HCT116 (cell line): ENCODE measurements at regions not wholly inside any gene's neighbourhood (a gene's known extent, or its start where the extent isn't known, plus 50 kb on each side); places are given as distances from the start of the nearest gene placed in this dataset.

ENCODE experiments used
- ATAC-seq: fragments of 200-7000 bp; cut with Tn5 transposase; 2 replicates; pipeline ENCODE4 v1.9.1; 2020; ENCODE audit warnings: mild to moderate bottlenecking, moderate library complexity
- BruUV-seq: library from RNA; stranded (reverse); fragments of 400-500 nt; replicated peaks from 2 replicates; lab custom pipeline; 2021; lab: Mats Ljungman, UMichigan
- CTCF ChIA-PET: fragments of 300-600 bp; sonication (Branson Sonifier 250); formaldehyde crosslinking; loops from one replicate; lab custom pipeline; 2021; ENCODE audit warnings: antibody characterized with exemption; lab: Charles Lee
- POLR2A ChIA-PET: fragments of 300-600, 350-600 bp; sonication (Branson Sonifier 250); formaldehyde crosslinking; loops from one replicate; lab custom pipeline; 2021; ENCODE audit warnings: antibody characterized with exemption; lab: Charles Lee
- RAD21 ChIA-PET, 2 experiments: fragments of 300-600 bp; sonication (Branson Sonifier 250); formaldehyde crosslinking; loops; one replicate each; lab custom pipeline; 2023; ENCODE audit warnings: low total read pairs in 2 of 2; ENCODE audit not compliant: uncharacterized antibody in 2 of 2, unreplicated experiment in 2 of 2, low non-redundant PET in 1 of 2; lab: Charles Lee
- DNase-seq: peaks from one replicate; pipeline ENCODE4 v3.0.0-alpha.2; 2010; ENCODE audit warnings: low read depth, low spot score
- H2AFZ ChIP-seq: fragments of 200-600 bp; shearing (Covaris generic), sonication (generic); 2 replicates; pipeline ENCODE4 v1.6.1; 2017; ENCODE audit warnings: low read depth, mixed run types, mixed read lengths, antibody characterized with exemption, low read length; ENCODE audit not compliant: poor library complexity, severe bottlenecking
- H3K27ac ChIP-seq: 2 replicates; pipeline ENCODE4 v1.5.1; 2012; ENCODE audit warnings: low read depth, low read length
- H3K27me3 ChIP-seq: fragments of 200-600 bp; sonication (generic); 2 replicates; pipeline ENCODE4 v1.6.1; 2016; ENCODE audit warnings: mixed run types, low read length, mixed read lengths; ENCODE audit not compliant: insufficient read depth
- H3K36me3 ChIP-seq, 2 experiments: fragments of 200-500 bp in 1 of 2; fragments of 200-600 bp in 1 of 2; sonication (Bioruptor generic) in 1 of 2; sonication (generic) in 1 of 2; 2 replicates each; pipeline versions ENCODE4 v1.5.1 to v1.6.1; 2014 to 2016; ENCODE audit warnings: low read length in 2 of 2, inconsistent platforms in 1 of 2, mixed read lengths in 1 of 2, mixed run types in 1 of 2; ENCODE audit not compliant: insufficient read depth in 2 of 2, control insufficient read depth in 1 of 2
- H3K4me1 ChIP-seq, 2 experiments: fragments of 200-600 bp in 1 of 2; sonication (generic) in 1 of 2; 2 replicates each; pipeline versions ENCODE4 v1.5.1 to v1.6.1; 2012 to 2017; ENCODE audit warnings: low read length in 2 of 2, inconsistent platforms in 1 of 2, mild to moderate bottlenecking in 1 of 2, mixed read lengths in 1 of 2, mixed run types in 1 of 2, moderate library complexity in 1 of 2; ENCODE audit not compliant: insufficient read depth in 2 of 2, control insufficient read depth in 1 of 2
- H3K4me2 ChIP-seq: fragments of 200-600 bp; sonication (generic); 2 replicates; pipeline ENCODE4 v1.6.1; 2017; ENCODE audit warnings: mixed run types, low read length, mixed read lengths
- H3K4me3 ChIP-seq, 2 experiments: fragments of 200-600 bp in 1 of 2; sonication (generic) in 1 of 2; replicated peaks in 1 of 2; 2 replicates each; pipeline ENCODE4 v1.5.1; 2011 to 2016; ENCODE audit warnings: low read length in 2 of 2, control low read depth in 1 of 2, low read depth in 1 of 2, mild to moderate bottlenecking in 1 of 2, mixed read lengths in 1 of 2, mixed run types in 1 of 2
- H3K79me2 ChIP-seq: fragments of 200-600 bp; sonication (generic); 2 replicates; pipeline ENCODE4 v1.6.1; 2017; ENCODE audit warnings: mild to moderate bottlenecking, mixed run types, low read length, moderate library complexity, mixed read lengths; ENCODE audit not compliant: insufficient read depth
- H3K9ac ChIP-seq: fragments of 200-600 bp; sonication (generic); 2 replicates; pipeline ENCODE4 v1.6.1; 2016; ENCODE audit warnings: low read length, mixed read lengths
- H3K9me2 ChIP-seq: fragments of 200-600 bp; sonication (generic), shearing (Covaris generic); 2 replicates; pipeline ENCODE4 v1.6.1; 2017; ENCODE audit warnings: mixed run types, mild to moderate bottlenecking, moderate library complexity; ENCODE audit not compliant: insufficient read depth
- H3K9me3 ChIP-seq, 2 experiments: fragments of 200-500 bp in 1 of 2; fragments of 200-600 bp in 1 of 2; sonication (Bioruptor generic) in 1 of 2; sonication (generic) in 1 of 2; 2 replicates each; pipeline ENCODE4 v1.6.1; 2014 to 2017; ENCODE audit warnings: low read length in 2 of 2, mixed read lengths in 2 of 2, inconsistent platforms in 1 of 2, low read depth in 1 of 2, mild to moderate bottlenecking in 1 of 2, mixed run types in 1 of 2, moderate library complexity in 1 of 2; ENCODE audit not compliant: control insufficient read depth in 1 of 2, insufficient read depth in 1 of 2
- H4K20me1 ChIP-seq: fragments of 200-600 bp; sonication (generic), shearing (Covaris generic); 2 replicates; pipeline ENCODE4 v1.6.1; 2017; ENCODE audit warnings: mixed run types, mild to moderate bottlenecking, moderate library complexity; ENCODE audit not compliant: insufficient read depth
- CBX3 ChIP-seq: IDR thresholded peaks from 2 replicates; pipeline ENCODE4 v1.6.1; 2012; ENCODE audit warnings: low read depth
- EGR1 ChIP-seq: IDR thresholded peaks from 2 replicates; pipeline ENCODE4 v1.6.1; 2012; ENCODE audit warnings: low read depth
- ELF1 ChIP-seq: IDR thresholded peaks from 2 replicates; pipeline ENCODE4 v1.6.1; 2012; ENCODE audit warnings: low read depth, borderline replicate concordance
- EZH2 ChIP-seq: fragments of 200-600 bp; sonication (generic); IDR thresholded peaks from 2 replicates; pipeline ENCODE4 v1.6.1; 2017; ENCODE audit warnings: antibody characterized with exemption, mixed run types
- EZH2phosphoT487 ChIP-seq: fragments of 200-600 bp; IDR thresholded peaks from 2 replicates; pipeline ENCODE4 v1.6.1; 2018; ENCODE audit warnings: antibody characterized with exemption, borderline replicate concordance
- FOSL1 ChIP-seq: IDR thresholded peaks from 2 replicates; pipeline ENCODE4 v1.6.1; 2012; ENCODE audit warnings: low read depth
- JUND ChIP-seq: IDR thresholded peaks from 2 replicates; pipeline ENCODE4 v1.6.1; 2012
- POLR2A ChIP-seq: IDR thresholded peaks from 2 replicates; pipeline ENCODE4 v1.7.0; 2011; ENCODE audit warnings: borderline replicate concordance; ENCODE audit not compliant: insufficient read depth, insufficient read length; ENCODE audit errors: extremely low read depth
- RAD21 ChIP-seq: IDR thresholded peaks from 2 replicates; pipeline ENCODE4 v1.6.1; 2012; ENCODE audit warnings: low read depth, mild to moderate bottlenecking
- SIN3A ChIP-seq: IDR thresholded peaks from 2 replicates; pipeline ENCODE4 v1.6.1; 2012; ENCODE audit warnings: low read depth
- SP1 ChIP-seq: IDR thresholded peaks from 2 replicates; pipeline ENCODE4 v1.6.1; 2012; ENCODE audit warnings: low read depth
- SRF ChIP-seq: IDR thresholded peaks from 2 replicates; pipeline ENCODE4 v1.6.1; 2012; ENCODE audit warnings: low read depth
- TCF7L2 ChIP-seq: IDR thresholded peaks from 2 replicates; pipeline ENCODE4 v1.7.0; 2011; ENCODE audit warnings: borderline replicate concordance, inconsistent platforms; ENCODE audit not compliant: insufficient read depth, insufficient read length; ENCODE audit errors: extremely low read depth
- ZNF274 ChIP-seq: fragments of 200-500 bp; sonication (Bioruptor generic); IDR thresholded peaks from 2 replicates; pipeline ENCODE4 v1.6.1; 2014; ENCODE audit warnings: mild to moderate bottlenecking, low read depth, low read length, inconsistent platforms
- intact Hi-C: fragments of 100-400 bp; cut with micrococcal nuclease; formaldehyde crosslinking; loops from 2 replicates; pipeline ENCODE4 v1.10.0; 2022
- TF ChIP-seq, protein P1 (sequence below): IDR thresholded peaks from 2 replicates; pipeline ENCODE4 v1.6.1; 2011; ENCODE audit warnings: mild to moderate bottlenecking, low read length, moderate library complexity; ENCODE audit not compliant: insufficient replicate concordance; ENCODE audit errors: extremely low read depth
- TF ChIP-seq, protein P2 (sequence below): IDR thresholded peaks from 2 replicates; pipeline ENCODE4 v1.6.1; 2012; ENCODE audit warnings: low read depth
- TF ChIP-seq, protein P3 (sequence below): IDR thresholded peaks from 2 replicates; pipeline ENCODE4 v1.6.1; 2012
- TF ChIP-seq, protein P4 (sequence below): IDR thresholded peaks from 2 replicates; pipeline ENCODE4 v1.6.1; 2012

DNA sequence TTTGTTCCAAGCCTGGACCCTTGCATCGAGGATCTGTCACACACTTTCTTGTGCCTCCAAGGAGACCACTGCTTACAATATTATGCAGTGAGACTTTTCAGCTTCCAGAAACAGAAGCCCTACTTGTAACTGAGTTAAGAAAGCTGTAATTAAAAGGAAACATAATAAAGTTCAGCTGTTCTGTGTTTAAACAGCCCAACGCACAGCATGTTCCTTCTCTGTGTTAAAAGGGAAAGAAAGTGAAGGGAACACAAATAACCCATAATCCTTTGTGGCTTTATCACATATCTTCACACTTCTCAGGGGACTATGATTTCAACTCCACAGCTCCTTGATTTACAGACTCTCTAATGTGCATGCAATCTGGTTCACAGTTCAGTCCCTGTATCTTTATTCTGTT lies 200.3 kb upstream of the MTNR1B start:
- Histone ChIP-seq H3K79me2 (no peaks in the 10 kb centered on the region), H3K9me2 (no peaks in the 10 kb centered on the region), H3K27me3 (no peaks in the 10 kb centered on the region), H3K36me3 (no peaks in the 10 kb centered on the region), H2AFZ (no peak overlapping the region), H3K27ac (no peak overlapping the region), H3K4me1 (no peaks in the 10 kb centered on the region), H3K4me2 (no peak overlapping the region), H3K9me3 (no peaks in the 10 kb centered on the region), H4K20me1 (no peaks in the 10 kb centered on the region), H3K9ac (no peak overlapping the region), H3K4me3 (no peak overlapping the region)
- POLR2A ChIA-PET = no interaction called here
- CTCF ChIA-PET = no interaction called here
- RAD21 ChIA-PET = no interaction called here
- BruUV-seq = no TSS peak
- intact Hi-C loops = no loop called here
- no peak for ATAC-seq
- DNase-seq = no peak
- no peak for TF ChIP-seq CBX3
- TF ChIP-seq RAD21 = no peak
- TF ChIP-seq, protein P1, sequence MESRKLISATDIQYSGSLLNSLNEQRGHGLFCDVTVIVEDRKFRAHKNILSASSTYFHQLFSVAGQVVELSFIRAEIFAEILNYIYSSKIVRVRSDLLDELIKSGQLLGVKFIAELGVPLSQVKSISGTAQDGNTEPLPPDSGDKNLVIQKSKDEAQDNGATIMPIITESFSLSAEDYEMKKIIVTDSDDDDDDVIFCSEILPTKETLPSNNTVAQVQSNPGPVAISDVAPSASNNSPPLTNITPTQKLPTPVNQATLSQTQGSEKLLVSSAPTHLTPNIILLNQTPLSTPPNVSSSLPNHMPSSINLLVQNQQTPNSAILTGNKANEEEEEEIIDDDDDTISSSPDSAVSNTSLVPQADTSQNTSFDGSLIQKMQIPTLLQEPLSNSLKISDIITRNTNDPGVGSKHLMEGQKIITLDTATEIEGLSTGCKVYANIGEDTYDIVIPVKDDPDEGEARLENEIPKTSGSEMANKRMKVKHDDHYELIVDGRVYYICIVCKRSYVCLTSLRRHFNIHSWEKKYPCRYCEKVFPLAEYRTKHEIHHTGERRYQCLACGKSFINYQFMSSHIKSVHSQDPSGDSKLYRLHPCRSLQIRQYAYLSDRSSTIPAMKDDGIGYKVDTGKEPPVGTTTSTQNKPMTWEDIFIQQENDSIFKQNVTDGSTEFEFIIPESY = no peak
- no peak for TF ChIP-seq SRF
- TF ChIP-seq TCF7L2 = no peak
- TF ChIP-seq, protein P2, sequence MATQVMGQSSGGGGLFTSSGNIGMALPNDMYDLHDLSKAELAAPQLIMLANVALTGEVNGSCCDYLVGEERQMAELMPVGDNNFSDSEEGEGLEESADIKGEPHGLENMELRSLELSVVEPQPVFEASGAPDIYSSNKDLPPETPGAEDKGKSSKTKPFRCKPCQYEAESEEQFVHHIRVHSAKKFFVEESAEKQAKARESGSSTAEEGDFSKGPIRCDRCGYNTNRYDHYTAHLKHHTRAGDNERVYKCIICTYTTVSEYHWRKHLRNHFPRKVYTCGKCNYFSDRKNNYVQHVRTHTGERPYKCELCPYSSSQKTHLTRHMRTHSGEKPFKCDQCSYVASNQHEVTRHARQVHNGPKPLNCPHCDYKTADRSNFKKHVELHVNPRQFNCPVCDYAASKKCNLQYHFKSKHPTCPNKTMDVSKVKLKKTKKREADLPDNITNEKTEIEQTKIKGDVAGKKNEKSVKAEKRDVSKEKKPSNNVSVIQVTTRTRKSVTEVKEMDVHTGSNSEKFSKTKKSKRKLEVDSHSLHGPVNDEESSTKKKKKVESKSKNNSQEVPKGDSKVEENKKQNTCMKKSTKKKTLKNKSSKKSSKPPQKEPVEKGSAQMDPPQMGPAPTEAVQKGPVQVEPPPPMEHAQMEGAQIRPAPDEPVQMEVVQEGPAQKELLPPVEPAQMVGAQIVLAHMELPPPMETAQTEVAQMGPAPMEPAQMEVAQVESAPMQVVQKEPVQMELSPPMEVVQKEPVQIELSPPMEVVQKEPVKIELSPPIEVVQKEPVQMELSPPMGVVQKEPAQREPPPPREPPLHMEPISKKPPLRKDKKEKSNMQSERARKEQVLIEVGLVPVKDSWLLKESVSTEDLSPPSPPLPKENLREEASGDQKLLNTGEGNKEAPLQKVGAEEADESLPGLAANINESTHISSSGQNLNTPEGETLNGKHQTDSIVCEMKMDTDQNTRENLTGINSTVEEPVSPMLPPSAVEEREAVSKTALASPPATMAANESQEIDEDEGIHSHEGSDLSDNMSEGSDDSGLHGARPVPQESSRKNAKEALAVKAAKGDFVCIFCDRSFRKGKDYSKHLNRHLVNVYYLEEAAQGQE = no peak
- no peak for TF ChIP-seq EZH2phosphoT487
- no peak for TF ChIP-seq EZH2
- TF ChIP-seq ELF1 = no peak
- no peak for TF ChIP-seq EGR1
- TF ChIP-seq, protein P3, sequence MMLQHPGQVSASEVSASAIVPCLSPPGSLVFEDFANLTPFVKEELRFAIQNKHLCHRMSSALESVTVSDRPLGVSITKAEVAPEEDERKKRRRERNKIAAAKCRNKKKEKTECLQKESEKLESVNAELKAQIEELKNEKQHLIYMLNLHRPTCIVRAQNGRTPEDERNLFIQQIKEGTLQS = no peak
- no peak for TF ChIP-seq JUND
- TF ChIP-seq SP1 = no peak
- no peak for TF ChIP-seq POLR2A
- TF ChIP-seq ZNF274 = no peak
- TF ChIP-seq SIN3A = no peak
- no peak for TF ChIP-seq FOSL1
- TF ChIP-seq, protein P4, sequence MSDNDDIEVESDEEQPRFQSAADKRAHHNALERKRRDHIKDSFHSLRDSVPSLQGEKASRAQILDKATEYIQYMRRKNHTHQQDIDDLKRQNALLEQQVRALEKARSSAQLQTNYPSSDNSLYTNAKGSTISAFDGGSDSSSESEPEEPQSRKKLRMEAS = no peak
